GM20000 (cell line): ENCODE measurements at regions not wholly inside any gene's neighbourhood (a gene's known extent, or its start where the extent isn't known, plus 50 kb on each side); places are given as distances from the start of the nearest gene placed in this dataset.

Experiments
- DNase-seq: peaks from one replicate; pipeline ENCODE4 v3.0.0; 2012; ENCODE audit warnings: low spot score
- TF ChIP-seq, protein P1 (sequence below): IDR thresholded peaks from 2 replicates; pipeline ENCODE4 v1.5.1; 2012; ENCODE audit warnings: mild to moderate bottlenecking, control low read depth; ENCODE audit errors: extremely low read depth, missing control alignments

DNA sequence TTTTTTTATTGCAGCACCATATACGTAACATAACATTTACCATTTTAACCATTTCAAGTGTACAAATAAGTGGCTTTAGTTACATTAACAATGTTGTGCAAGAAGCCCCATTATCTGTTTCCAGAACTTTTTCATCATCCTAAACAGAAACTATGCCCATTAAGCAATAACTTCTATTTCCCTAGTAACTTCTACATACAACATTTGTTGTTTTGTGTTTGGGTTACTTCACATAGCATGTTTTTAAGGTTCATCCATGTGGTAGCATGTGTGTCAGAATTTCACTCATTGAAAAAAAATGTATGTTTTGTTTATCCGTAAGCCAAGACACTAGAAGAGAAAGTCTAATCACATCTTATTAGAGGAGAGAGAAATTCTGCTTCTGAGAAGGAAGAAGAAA, 450.5 kb upstream of the PDZRN3 start:
- TF ChIP-seq, protein P1, sequence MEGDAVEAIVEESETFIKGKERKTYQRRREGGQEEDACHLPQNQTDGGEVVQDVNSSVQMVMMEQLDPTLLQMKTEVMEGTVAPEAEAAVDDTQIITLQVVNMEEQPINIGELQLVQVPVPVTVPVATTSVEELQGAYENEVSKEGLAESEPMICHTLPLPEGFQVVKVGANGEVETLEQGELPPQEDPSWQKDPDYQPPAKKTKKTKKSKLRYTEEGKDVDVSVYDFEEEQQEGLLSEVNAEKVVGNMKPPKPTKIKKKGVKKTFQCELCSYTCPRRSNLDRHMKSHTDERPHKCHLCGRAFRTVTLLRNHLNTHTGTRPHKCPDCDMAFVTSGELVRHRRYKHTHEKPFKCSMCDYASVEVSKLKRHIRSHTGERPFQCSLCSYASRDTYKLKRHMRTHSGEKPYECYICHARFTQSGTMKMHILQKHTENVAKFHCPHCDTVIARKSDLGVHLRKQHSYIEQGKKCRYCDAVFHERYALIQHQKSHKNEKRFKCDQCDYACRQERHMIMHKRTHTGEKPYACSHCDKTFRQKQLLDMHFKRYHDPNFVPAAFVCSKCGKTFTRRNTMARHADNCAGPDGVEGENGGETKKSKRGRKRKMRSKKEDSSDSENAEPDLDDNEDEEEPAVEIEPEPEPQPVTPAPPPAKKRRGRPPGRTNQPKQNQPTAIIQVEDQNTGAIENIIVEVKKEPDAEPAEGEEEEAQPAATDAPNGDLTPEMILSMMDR: no peak
- DNase-seq: no peak

GRCh38 chr3:74074700-74075099, 450.0 kb upstream of the PDZRN3 start:
- DNase-seq: no peak
- TF ChIP-seq, protein P1: no peak

DNA sequence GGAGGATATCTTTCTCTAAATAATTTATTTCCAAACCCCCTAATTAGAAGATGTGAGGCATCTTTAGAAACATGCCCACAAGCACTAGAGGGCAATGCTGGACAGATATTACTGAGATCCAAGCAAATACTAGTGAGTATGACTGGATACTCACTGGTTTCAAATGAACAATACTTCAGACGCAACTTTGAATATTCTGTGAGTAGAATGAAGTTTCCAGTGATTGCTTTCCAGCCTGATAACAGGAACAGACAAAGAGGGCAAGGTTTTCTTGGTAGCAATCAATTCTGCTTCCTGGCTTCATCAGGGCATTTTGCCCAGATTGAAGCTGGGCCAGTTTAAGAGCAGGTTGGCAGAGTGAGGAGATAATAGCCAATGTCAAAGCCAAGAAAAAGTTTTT, 442.6 kb upstream of the PDZRN3 start:
- TF ChIP-seq, protein P1: no peak
- no peak for DNase-seq

DNA sequence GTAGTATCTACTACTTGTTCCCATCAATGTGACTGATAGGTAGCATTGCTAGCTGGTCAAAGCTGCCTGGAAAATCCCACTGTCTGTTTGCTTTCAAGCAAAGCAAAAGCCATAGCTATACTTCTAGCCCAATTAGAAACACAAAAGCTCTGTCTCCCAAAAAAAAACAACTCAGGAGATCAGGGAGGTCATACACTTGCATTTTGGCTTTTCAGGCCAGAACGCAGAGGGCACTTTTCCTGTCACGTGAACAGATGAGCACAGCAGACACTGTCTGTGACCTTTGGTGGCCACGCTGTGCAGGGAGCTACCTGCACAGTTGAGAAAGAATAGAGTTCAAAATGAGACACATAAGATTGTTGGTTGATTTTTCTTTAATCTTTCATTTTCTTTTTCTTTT, 441.7 kb upstream of the PDZRN3 start:
- no peak for DNase-seq

DNA sequence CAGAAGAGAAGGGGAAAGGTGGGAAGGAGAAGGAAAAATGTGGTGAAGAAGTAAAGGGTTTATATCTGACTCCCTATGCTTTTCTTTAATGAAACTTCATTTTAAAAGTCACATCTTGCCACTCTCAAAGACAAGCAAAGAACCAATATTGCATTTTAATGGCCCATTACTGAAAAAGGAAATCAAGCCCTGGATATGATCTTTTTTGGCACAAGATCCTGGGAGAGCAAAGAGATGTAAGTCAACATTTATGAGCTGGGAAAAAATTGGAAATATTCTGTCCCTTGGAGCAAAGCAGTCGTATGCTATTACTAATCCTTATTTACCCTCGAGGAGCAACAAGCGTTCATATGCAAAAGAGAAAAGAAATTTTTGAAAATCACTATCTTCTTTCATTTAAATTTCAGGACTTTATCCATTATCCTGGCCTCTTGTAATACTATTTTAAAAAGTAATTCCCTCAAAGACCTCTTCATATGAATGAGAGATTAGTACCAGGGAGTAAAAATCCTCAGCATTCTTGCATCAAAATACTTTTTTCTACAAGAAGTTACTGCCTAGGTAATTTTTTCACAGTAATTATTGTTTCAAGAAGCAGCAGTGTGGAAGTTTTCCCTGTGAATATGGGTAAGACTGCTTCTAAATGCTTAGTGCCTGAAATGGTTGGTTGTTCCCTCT, 435.3 kb upstream of the PDZRN3 start:
- TF ChIP-seq, protein P1: no peak
- DNase-seq: no peak

More for the DNA sequence above, 441.7 kb upstream of the PDZRN3 start:
- TF ChIP-seq, protein P1: no peak

DNA sequence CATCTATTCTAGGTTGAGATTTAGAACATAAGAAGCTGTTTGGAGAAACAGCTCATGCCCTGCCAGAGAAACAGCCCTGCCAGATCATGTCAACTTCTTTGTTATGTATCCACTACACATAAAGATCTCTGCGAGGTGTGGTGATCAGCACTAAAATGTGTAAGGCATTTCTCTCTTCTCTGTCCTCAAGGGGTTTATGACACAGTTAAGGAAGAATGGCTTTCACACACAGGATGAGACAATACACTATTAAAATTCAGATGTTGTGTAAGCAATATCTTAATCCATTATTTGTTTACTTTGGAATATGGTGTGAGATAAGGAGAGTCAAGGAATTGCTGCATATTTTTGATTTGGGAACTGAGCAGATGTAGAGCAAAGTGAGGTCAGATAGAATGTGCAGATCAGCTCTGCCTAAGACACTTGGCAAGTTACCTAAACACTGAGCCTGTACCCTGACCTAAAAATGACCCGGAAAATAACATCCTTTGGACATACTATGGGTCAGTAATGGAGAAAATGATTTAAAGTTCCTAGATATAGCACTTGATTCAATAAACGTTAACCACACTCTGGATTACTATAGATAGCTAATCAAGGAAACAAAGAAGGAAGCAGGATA, 434.7 kb upstream of the PDZRN3 start:
- TF ChIP-seq, protein P1: no peak
- DNase-seq: no peak

GRCh38 chr3:74057169-74057568, 432.4 kb upstream of the PDZRN3 start:
- TF ChIP-seq, protein P1: no peak
- no peak for DNase-seq
